Caco-2 (cell line): ENCODE measurements at regions not wholly inside any gene's neighbourhood (a gene's known extent, or its start where the extent isn't known, plus 50 kb on each side); places are given as distances from the start of the nearest gene placed in this dataset.

Source experiments
- BruUV-seq: library from RNA; stranded (reverse); fragments of 400-500 nt; replicated peaks from 2 replicates; lab custom pipeline; 2021; lab: Mats Ljungman, UMichigan
- CTCF ChIA-PET: fragments of 300-600 bp; sonication (Branson Sonifier 250); formaldehyde crosslinking; loops from one replicate; lab custom pipeline; 2022; ENCODE audit warnings: antibody characterized with exemption; lab: Charles Lee
- POLR2A ChIA-PET: fragments of 300-600 bp; sonication (Branson Sonifier 250); formaldehyde crosslinking; loops from one replicate; lab custom pipeline; 2022; ENCODE audit warnings: antibody characterized with exemption; lab: Charles Lee
- DNase-seq, 2 experiments: peaks; one replicate each; pipeline versions ENCODE4 v3.0.0 to v3.0.0-alpha.2; 2020 to 2022
- H3K27me3 ChIP-seq: replicated peaks from 2 replicates; pipeline ENCODE4 v1.6.0; 2011; ENCODE audit warnings: low read length; ENCODE audit not compliant: control insufficient read depth, insufficient read depth
- H3K36me3 ChIP-seq: 2 replicates; pipeline ENCODE4 v1.5.1; 2011; ENCODE audit warnings: low read length; ENCODE audit not compliant: control insufficient read depth, insufficient read depth
- H3K4me1 ChIP-seq: fragments of 250-450 bp; sonication (Bioruptor Pico); 2 replicates; pipeline ENCODE4 v1.5.1; 2020; ENCODE audit warnings: mild to moderate bottlenecking
- H3K4me3 ChIP-seq: 2 replicates; pipeline ENCODE4 v1.5.1; 2011; ENCODE audit warnings: low read depth, mild to moderate bottlenecking, control low read depth, low read length
- H3K9me3 ChIP-seq: fragments of 250-450 bp; sonication (Bioruptor Pico); 2 replicates; pipeline ENCODE4 v1.5.1; 2020; ENCODE audit warnings: mild to moderate bottlenecking, moderate library complexity
- H3K27ac Mint-ChIP-seq: one replicate; pipeline ENCODE4 v1.8.0; 2022; ENCODE audit warnings: mixed read lengths; ENCODE audit not compliant: unreplicated experiment
- H3K27me3 Mint-ChIP-seq: one replicate; pipeline ENCODE4 v1.8.0; 2022; ENCODE audit warnings: mixed read lengths; ENCODE audit not compliant: insufficient read depth, unreplicated experiment
- H3K36me3 Mint-ChIP-seq: one replicate; pipeline ENCODE4 v1.8.0; 2022; ENCODE audit warnings: mild to moderate bottlenecking, mixed read lengths; ENCODE audit not compliant: insufficient read depth, unreplicated experiment
- H3K4me1 Mint-ChIP-seq: one replicate; pipeline ENCODE4 v1.8.0; 2022; ENCODE audit warnings: low read depth, mixed read lengths; ENCODE audit not compliant: unreplicated experiment
- H3K4me3 Mint-ChIP-seq: one replicate; pipeline ENCODE4 v1.8.0; 2022; ENCODE audit warnings: mild to moderate bottlenecking, moderate library complexity, mixed read lengths; ENCODE audit not compliant: unreplicated experiment
- H3K9me3 Mint-ChIP-seq: one replicate; pipeline ENCODE4 v1.8.0; 2022; ENCODE audit warnings: mixed read lengths; ENCODE audit not compliant: unreplicated experiment
- CTCF ChIP-seq, 2 experiments: fragments of 200-600 bp in 1 of 2; IDR thresholded peaks; 1 replicate in 1 of 2; 2 replicates in 1 of 2; pipeline versions ENCODE4 v1.5.1 to v1.8.0; 2011 to 2022; ENCODE audit warnings: antibody characterized with exemption in 1 of 2, control low read depth in 1 of 2, inconsistent platforms in 1 of 2, low read depth in 1 of 2, low read length in 1 of 2, mild to moderate bottlenecking in 1 of 2, moderate library complexity in 1 of 2; ENCODE audit not compliant: insufficient read depth in 1 of 2, severe bottlenecking in 1 of 2, unreplicated experiment in 1 of 2
- intact Hi-C: fragments of 100-400 bp; cut with micrococcal nuclease; formaldehyde crosslinking; loops from one replicate; pipeline ENCODE4 v1.10.0; 2022; ENCODE audit not compliant: unreplicated experiment

DNA sequence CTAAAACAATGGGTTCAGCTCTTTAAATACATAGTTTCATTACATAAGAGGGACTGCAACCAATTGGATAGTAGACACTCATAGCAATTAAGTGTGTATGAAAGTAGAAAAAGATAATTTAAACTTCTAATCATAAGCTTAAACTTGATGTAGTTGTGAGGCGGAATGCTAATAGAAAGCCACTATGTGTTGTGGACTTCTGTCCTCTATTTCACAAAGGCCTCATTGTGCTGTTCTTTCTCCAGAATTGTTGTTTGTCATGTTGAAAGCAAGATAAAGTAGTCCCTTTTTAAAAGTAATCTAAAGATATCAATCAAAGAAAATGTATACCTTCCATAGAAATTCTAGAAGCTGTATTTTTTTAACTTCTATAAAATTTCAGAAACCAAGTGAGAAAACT, 329.4 kb downstream of the KLHL4 start:
- Mint-ChIP-seq H3K27ac (no peak overlapping the region), H3K9me3 (no peaks in the 10 kb centered on the region), H3K4me3 (no peak overlapping the region), H3K4me1 (no peaks in the 10 kb centered on the region), H3K27me3 (no peaks in the 10 kb centered on the region), H3K36me3 (no peaks in the 10 kb centered on the region)
- ChIA-PET POLR2A (no interaction called here), CTCF (no interaction called here)
- H3K27me3 ChIP-seq, result no peaks in the 10 kb centered on the region
- H3K36me3 ChIP-seq, result no peaks in the 10 kb centered on the region
- no peak overlapping the region for H3K4me3 ChIP-seq
- no peaks in the 10 kb centered on the region for H3K9me3 ChIP-seq
- H3K4me1 ChIP-seq, result no peaks in the 10 kb centered on the region
- TF ChIP-seq CTCF (IDR thresholded peaks at IDR 0.05; ENCODE audit: insufficient read depth in 1 of 2, low read depth in 1 of 2, low read length in 1 of 2, severe bottlenecking in 1 of 2, unreplicated experiment in 1 of 2), result no peak
- BruUV-seq, result no TSS peak
- intact Hi-C loops, result no loop called here
- no peak for DNase-seq

- Histone ChIP-seq H3K9me3 (no peaks in the 10 kb centered on the region), H3K27me3 (no peaks in the 10 kb centered on the region), H3K4me3 (no peak overlapping the region), H3K36me3 (no peaks in the 10 kb centered on the region), H3K4me1 (no peaks in the 10 kb centered on the region)
- Mint-ChIP-seq H3K27ac (no peak overlapping the region), H3K4me1 (peaks cover 6% of the 10 kb centered on the region), H3K36me3 (no peaks in the 10 kb centered on the region), H3K27me3 (no peaks in the 10 kb centered on the region), H3K9me3 (no peaks in the 10 kb centered on the region), H3K4me3 (peak overlapping the region; percentile 11)
- TF ChIP-seq CTCF (IDR thresholded peaks at IDR 0.05; ENCODE audit: insufficient read depth in 1 of 2, low read depth in 1 of 2, low read length in 1 of 2, severe bottlenecking in 1 of 2, unreplicated experiment in 1 of 2), result no peak
- intact Hi-C loops, result no loop called here
- BruUV-seq, result no TSS peak
- POLR2A ChIA-PET, result no interaction called here
- CTCF ChIA-PET, result no interaction called here
- DNase-seq, result no peak
These were observed 355.8 kb downstream of the KLHL4 start for GRCh38 chrX:87873347-87873941.

GRCh38 chrX:87874043-87874442, 356.4 kb downstream of the KLHL4 start:
- no peaks in the 10 kb centered on the region for H3K27me3 ChIP-seq
- no TSS peak for BruUV-seq
- H3K4me1 ChIP-seq, result no peaks in the 10 kb centered on the region
- CTCF ChIA-PET, result no interaction called here
- no peaks in the 10 kb centered on the region for H3K27me3 Mint-ChIP-seq
- intact Hi-C loops, result no loop called here
- POLR2A ChIA-PET, result no interaction called here
- no peaks in the 10 kb centered on the region for H3K36me3 Mint-ChIP-seq
- H3K9me3 ChIP-seq, result no peaks in the 10 kb centered on the region
- H3K9me3 Mint-ChIP-seq, result no peaks in the 10 kb centered on the region
- H3K4me1 Mint-ChIP-seq, result peaks cover 6% of the 10 kb centered on the region
- DNase-seq, result no peak
- no peak overlapping the region for H3K27ac Mint-ChIP-seq
- H3K36me3 ChIP-seq, result no peaks in the 10 kb centered on the region
- TF ChIP-seq CTCF (IDR thresholded peaks at IDR 0.05; ENCODE audit: insufficient read depth in 1 of 2, low read depth in 1 of 2, low read length in 1 of 2, severe bottlenecking in 1 of 2, unreplicated experiment in 1 of 2), result no peak
- H3K4me3 Mint-ChIP-seq, result no peak overlapping the region
- H3K4me3 ChIP-seq, result no peak overlapping the region
